ENCODE measurements at regions not wholly inside any gene's neighbourhood (a gene's known extent, or its start where the extent isn't known, plus 50 kb on each side); places are given as distances from the start of the nearest gene placed in this dataset.

- ChIA-PET POLR2A (no interaction called here), CTCF (interaction anchor here (0.7 to 0.8 kb wide), 3 partner anchors 12 to 167 kb away, joined by 3 read pairs; no protein-coding TSS in a partner anchor)
Observed at GRCh38 chr2:204312105-204312504, 233.2 kb upstream of the PARD3B start.

GRCh38 chr2:204313256-204313655, 232.0 kb upstream of the PARD3B start:
- Histone ChIP-seq H3K4me1 (ENCODE audit: control insufficient read depth, insufficient read depth, low read length) (no peaks in the 10 kb centered on the region), H3K4me3 (ENCODE audit: low read depth, low read length) (no peak overlapping the region), H3K9me3 (ENCODE audit: control insufficient read depth, insufficient read depth, low read depth, low read length) (no peaks in the 10 kb centered on the region), H3K27ac (ENCODE audit: extremely low read depth, low read depth, low read length) (no peak overlapping the region), H3K36me3 (ENCODE audit: control insufficient read depth in 2 of 2, insufficient read depth in 1 of 2, low read length in 2 of 2) (no peaks in the 10 kb centered on the region)
- CTCF ChIA-PET: no interaction called here
- POLR2A ChIA-PET: no interaction called here
- TF ChIP-seq BCL11B (tag by site-specific recombination; IDR thresholded peaks at IDR 0.05; ENCODE audit: low read depth) (no peak), ZNF202 (tag by site-specific recombination; IDR thresholded peaks at IDR 0.05; ENCODE audit: borderline replicate concordance) (no peak), ZIC2 (tag by site-specific recombination; IDR thresholded peaks at IDR 0.05) (peak; percentile 72)

More at GRCh38 chr2:204312105-204312504, 233.2 kb upstream of the PARD3B start:
- Histone ChIP-seq H3K4me1 (ENCODE audit: control insufficient read depth, insufficient read depth, low read length) (no peaks in the 10 kb centered on the region), H3K36me3 (ENCODE audit: control insufficient read depth in 2 of 2, insufficient read depth in 1 of 2, low read length in 2 of 2) (no peaks in the 10 kb centered on the region), H3K27ac (ENCODE audit: extremely low read depth, low read depth, low read length) (no peak overlapping the region), H3K4me3 (ENCODE audit: low read depth, low read length) (no peak overlapping the region), H3K9me3 (ENCODE audit: control insufficient read depth, insufficient read depth, low read depth, low read length) (no peaks in the 10 kb centered on the region)
- TF ChIP-seq ZNF324 (tag by site-specific recombination; IDR thresholded peaks at IDR 0.05) (no peak), ZNF10 (tag by site-specific recombination; IDR thresholded peaks at IDR 0.05) (no peak), MYNN (tag by site-specific recombination; IDR thresholded peaks at IDR 0.05; ENCODE audit: borderline replicate concordance) (no peak), ZBTB48 (tag by site-specific recombination; IDR thresholded peaks at IDR 0.05) (no peak), ZNF292 (tag by site-specific recombination; IDR thresholded peaks at IDR 0.05; ENCODE audit: borderline replicate concordance, low read depth) (no peak), SP3 (tag by site-specific recombination; IDR thresholded peaks at IDR 0.05) (no peak), ZNF585B (tag by site-specific recombination; IDR thresholded peaks at IDR 0.05) (no peak), ZNF510 (tag by site-specific recombination; IDR thresholded peaks at IDR 0.05; ENCODE audit: insufficient replicate concordance) (no peak), ZNF777 (tag by site-specific recombination; IDR thresholded peaks at IDR 0.05; ENCODE audit: borderline replicate concordance) (no peak), MEIS1 (CRISPR knock-in tag; IDR thresholded peaks at IDR 0.05; ENCODE audit: borderline replicate concordance) (no peak), KLF16 (tag by site-specific recombination; IDR thresholded peaks at IDR 0.05) (no peak), ZNF362 (tag by site-specific recombination; IDR thresholded peaks at IDR 0.05) (no peak), ZNF701 (tag by site-specific recombination; IDR thresholded peaks at IDR 0.05) (no peak), ZNF707 (tag by site-specific recombination; IDR thresholded peaks at IDR 0.05) (no peak)

GRCh38 chr2:204315236-204315662, 230.0 kb upstream of the PARD3B start:
- Histone ChIP-seq H3K9me3 (ENCODE audit: control insufficient read depth, insufficient read depth, low read depth, low read length) (no peaks in the 10 kb centered on the region), H3K4me1 (ENCODE audit: control insufficient read depth, insufficient read depth, low read length) (no peaks in the 10 kb centered on the region), H3K4me3 (ENCODE audit: low read depth, low read length) (no peak overlapping the region), H3K36me3 (ENCODE audit: control insufficient read depth in 2 of 2, insufficient read depth in 1 of 2, low read length in 2 of 2) (no peaks in the 10 kb centered on the region), H3K27ac (ENCODE audit: extremely low read depth, low read depth, low read length) (no peak overlapping the region)
- ChIA-PET CTCF (interaction anchor here (0.6 kb wide), 1 partner anchor 9 kb away, joined by 3 read pairs; no protein-coding TSS in a partner anchor), POLR2A (no interaction called here)
- TF ChIP-seq ZNF423 (tag by site-specific recombination; IDR thresholded peaks at IDR 0.05): no peak
- TF ChIP-seq ZNF571 (tag by site-specific recombination; IDR thresholded peaks at IDR 0.05): no peak
- no peak for TF ChIP-seq ZNF404 (tag by site-specific recombination; IDR thresholded peaks at IDR 0.05)
- no peak for TF ChIP-seq MEIS1 (CRISPR knock-in tag; IDR thresholded peaks at IDR 0.05; ENCODE audit: borderline replicate concordance)
- TF ChIP-seq ZBTB49 (tag by site-specific recombination; IDR thresholded peaks at IDR 0.05; ENCODE audit: low read depth): no peak

Data from HEK293 (cell line).